Stimulated activated CD4-positive, alpha-beta T cell treated with anti-CD3 and anti-CD28 coated beads, Interleukin-2, amount 100 ng/mL, for 24 hours (primary cell): ENCODE measurements at regions not wholly inside any gene's neighbourhood (a gene's known extent, or its start where the extent isn't known, plus 50 kb on each side); places are given as distances from the start of the nearest gene placed in this dataset.
"Not testable (repeated sequence)": the region's sequence is repeated elsewhere in the genome, so short reads cannot be mapped to it uniquely, and the experiment has no call there.

Source experiments
- DNase-seq, 2 donors: peaks; one replicate each; pipeline ENCODE4 v3.0.0-alpha.2; 2020

GRCh38 chr4:174005422-174005821, 278.0 kb downstream of the FBXO8 start:
- no peak for DNase-seq

GRCh38 chr4:173998471-173999144, 284.9 kb downstream of the FBXO8 start:
- no peak for DNase-seq

- not testable (repeated sequence) for DNase-seq
Measured at GRCh38 chr4:173995779-173996178, 287.7 kb downstream of the FBXO8 start.

- DNase-seq, result no peak
Measured at GRCh38 chr4:173991814-173992213, 291.7 kb downstream of the FBXO8 start.

- DNase-seq, result no peak
Measured at GRCh38 chr4:173991316-173991715, 292.2 kb downstream of the FBXO8 start.

GRCh38 chr4:173990869-173991210, 292.6 kb downstream of the FBXO8 start:
- no peak for DNase-seq

GRCh38 chr4:173990126-173990868, 293.2 kb downstream of the FBXO8 start:
- no peak for DNase-seq

GRCh38 chr4:173963523-173963922, 319.9 kb downstream of the FBXO8 start:
- DNase-seq, result not testable (repeated sequence)

GRCh38 chr4:173960398-173960797, 323.1 kb downstream of the FBXO8 start:
- DNase-seq, result no peak

GRCh38 chr4:173958445-173958844, 325.0 kb downstream of the FBXO8 start:
- no peak for DNase-seq

- DNase-seq, result no peak
Measured at GRCh38 chr4:173943547-173943946, 339.9 kb downstream of the FBXO8 start.

GRCh38 chr4:173940146-173940545, 343.3 kb downstream of the FBXO8 start:
- no peak for DNase-seq

- no peak for DNase-seq
Measured at GRCh38 chr4:173937631-173938270, 345.7 kb downstream of the FBXO8 start.

- no peak for DNase-seq
Measured at GRCh38 chr4:173936861-173937260, 346.6 kb downstream of the FBXO8 start.

GRCh38 chr4:173935622-173936405, 347.7 kb downstream of the FBXO8 start:
- no peak for DNase-seq

- no peak for DNase-seq
Measured at GRCh38 chr4:173934933-173935620, 348.4 kb downstream of the FBXO8 start.

GRCh38 chr4:173934201-173934600, 349.3 kb downstream of the FBXO8 start:
- no peak for DNase-seq

GRCh38 chr4:173932701-173933100, 350.8 kb downstream of the FBXO8 start:
- no peak for DNase-seq

GRCh38 chr4:173930329-173930967, 353.0 kb downstream of the FBXO8 start:
- DNase-seq, result no peak

GRCh38 chr4:173929921-173930320, 353.5 kb downstream of the FBXO8 start:
- no peak for DNase-seq

GRCh38 chr4:173924561-173924960, 358.9 kb downstream of the FBXO8 start:
- no peak for DNase-seq

GRCh38 chr4:173919861-173920260, 363.6 kb downstream of the FBXO8 start:
- DNase-seq, result no peak
